ENCODE measurements at regions not wholly inside any gene's neighbourhood (a gene's known extent, or its start where the extent isn't known, plus 50 kb on each side); places are given as distances from the start of the nearest gene placed in this dataset.

- no peak for DNase-seq
Observed at GRCh38 chr5:35417040-35417439, 186.8 kb upstream of the PRLR start.

GRCh38 chr5:35416217-35416988 is 186.1 kb upstream of the PRLR start:
- DNase-seq: no peak

- DNase-seq: no peak
Observed at GRCh38 chr5:35415309-35415708, 185.0 kb upstream of the PRLR start.

GRCh38 chr5:35409361-35409760 is 179.1 kb upstream of the PRLR start:
- no peak for DNase-seq

GRCh38 chr5:35408146-35408545 is 177.9 kb upstream of the PRLR start:
- DNase-seq: no peak

GRCh38 chr5:35407697-35408096 is 177.4 kb upstream of the PRLR start:
- no peak for DNase-seq

- DNase-seq: no peak
Observed at GRCh38 chr5:35405938-35406337, 175.7 kb upstream of the PRLR start.

GRCh38 chr5:35404701-35405100 is 174.4 kb upstream of the PRLR start:
- DNase-seq: no peak

- no peak for DNase-seq
Observed at GRCh38 chr5:35393901-35394300, 163.6 kb upstream of the PRLR start.

- no peak for DNase-seq
Observed at GRCh38 chr5:35384658-35385057, 154.4 kb upstream of the PRLR start.

- DNase-seq: no peak
Observed at GRCh38 chr5:35383041-35383440, 152.8 kb upstream of the PRLR start.

- no peak for DNase-seq
Observed at GRCh38 chr5:35377653-35378052, 147.4 kb upstream of the PRLR start.

- no peak for DNase-seq
Observed at GRCh38 chr5:35374584-35374983, 144.3 kb upstream of the PRLR start.

- DNase-seq: no peak
Observed at GRCh38 chr5:35373249-35373648, 143.0 kb upstream of the PRLR start.

- no peak for DNase-seq
Observed at GRCh38 chr5:35372482-35372881, 142.2 kb upstream of the PRLR start.

GRCh38 chr5:35371951-35372426 is 141.7 kb upstream of the PRLR start:
- no peak for DNase-seq

- no peak for DNase-seq
Observed at GRCh38 chr5:35370871-35371270, 140.6 kb upstream of the PRLR start.

GRCh38 chr5:35369965-35370790 is 139.9 kb upstream of the PRLR start:
- DNase-seq: peak; percentile 76

- no peak for DNase-seq
Observed at GRCh38 chr5:35367526-35367925, 137.2 kb upstream of the PRLR start.

- DNase-seq: no peak
Observed at GRCh38 chr5:35365758-35366157, 135.5 kb upstream of the PRLR start.

GRCh38 chr5:35364350-35364749 is 134.1 kb upstream of the PRLR start:
- DNase-seq: no peak

- DNase-seq: no peak
Observed at GRCh38 chr5:35363387-35363965, 133.2 kb upstream of the PRLR start.

- no peak for DNase-seq
Observed at GRCh38 chr5:35362772-35363171, 132.5 kb upstream of the PRLR start.

GRCh38 chr5:35360671-35361070 is 130.4 kb upstream of the PRLR start:
- DNase-seq: no peak
